ENCODE measurements at regions not wholly inside any gene's neighbourhood (a gene's known extent, or its start where the extent isn't known, plus 50 kb on each side); places are given as distances from the start of the nearest gene placed in this dataset.

DNA sequence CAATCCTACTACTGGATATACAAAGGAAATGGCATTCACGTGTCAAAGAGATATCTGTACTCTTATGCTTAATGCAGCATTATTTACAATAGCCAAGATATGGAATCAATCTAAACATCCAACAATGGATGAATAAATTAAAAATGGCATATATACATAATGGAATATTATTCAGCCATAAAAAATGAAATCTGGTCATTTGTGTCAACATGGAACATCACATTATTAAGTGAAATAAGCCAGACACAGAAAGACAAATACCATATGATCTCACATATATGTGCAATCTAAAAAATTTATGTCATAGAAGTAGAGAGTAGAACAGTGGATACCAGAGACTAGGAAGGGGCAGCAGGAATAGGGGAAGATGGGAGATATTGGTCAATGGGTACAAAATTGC is 228.8 kb upstream of the TBX3 start:
- no peak for DNase-seq
- CTCF ChIA-PET, result no interaction called here
- Mint-ChIP-seq H3K27ac (no peak overlapping the region), H3K36me3 (ENCODE audit: low read depth) (no peaks in the 10 kb centered on the region), H3K27me3 (no peaks in the 10 kb centered on the region), H3K4me1 (ENCODE audit: low read depth) (no peaks in the 10 kb centered on the region), H3K4me3 (no peak overlapping the region), H3K9me3 (peaks cover 2% of the 10 kb centered on the region)
- no peak for ATAC-seq
- TF ChIP-seq, protein P1, sequence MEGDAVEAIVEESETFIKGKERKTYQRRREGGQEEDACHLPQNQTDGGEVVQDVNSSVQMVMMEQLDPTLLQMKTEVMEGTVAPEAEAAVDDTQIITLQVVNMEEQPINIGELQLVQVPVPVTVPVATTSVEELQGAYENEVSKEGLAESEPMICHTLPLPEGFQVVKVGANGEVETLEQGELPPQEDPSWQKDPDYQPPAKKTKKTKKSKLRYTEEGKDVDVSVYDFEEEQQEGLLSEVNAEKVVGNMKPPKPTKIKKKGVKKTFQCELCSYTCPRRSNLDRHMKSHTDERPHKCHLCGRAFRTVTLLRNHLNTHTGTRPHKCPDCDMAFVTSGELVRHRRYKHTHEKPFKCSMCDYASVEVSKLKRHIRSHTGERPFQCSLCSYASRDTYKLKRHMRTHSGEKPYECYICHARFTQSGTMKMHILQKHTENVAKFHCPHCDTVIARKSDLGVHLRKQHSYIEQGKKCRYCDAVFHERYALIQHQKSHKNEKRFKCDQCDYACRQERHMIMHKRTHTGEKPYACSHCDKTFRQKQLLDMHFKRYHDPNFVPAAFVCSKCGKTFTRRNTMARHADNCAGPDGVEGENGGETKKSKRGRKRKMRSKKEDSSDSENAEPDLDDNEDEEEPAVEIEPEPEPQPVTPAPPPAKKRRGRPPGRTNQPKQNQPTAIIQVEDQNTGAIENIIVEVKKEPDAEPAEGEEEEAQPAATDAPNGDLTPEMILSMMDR (IDR thresholded peaks at IDR 0.05), result no peak
- POLR2A ChIA-PET, result no interaction called here
- intact Hi-C loops (cut with micrococcal nuclease), result no loop called here

DNA sequence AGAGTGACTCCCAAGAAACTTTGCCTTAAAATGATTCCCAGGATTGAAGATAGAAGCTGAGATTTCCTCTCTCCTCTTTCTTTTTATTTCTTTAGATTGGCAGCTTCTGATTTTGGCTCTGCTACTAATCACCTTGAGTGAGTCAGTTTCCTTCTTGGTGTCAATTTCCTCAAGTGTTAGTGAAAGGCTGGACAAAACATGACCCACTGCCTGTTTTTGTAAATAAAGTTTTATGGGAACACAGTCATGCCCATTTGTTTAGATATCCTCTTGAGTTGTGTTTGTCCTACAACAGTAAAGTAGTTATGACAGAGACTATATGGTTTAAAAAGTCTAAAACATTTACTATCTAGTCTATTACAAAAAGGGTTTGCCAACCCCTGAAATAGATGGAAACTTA is 227.2 kb upstream of the TBX3 start:
- ATAC-seq, result no peak
- POLR2A ChIA-PET, result no interaction called here
- TF ChIP-seq, protein P1 (IDR thresholded peaks at IDR 0.05), result no peak
- H3K36me3 Mint-ChIP-seq (ENCODE audit: low read depth), result no peaks in the 10 kb centered on the region
- intact Hi-C loops (cut with micrococcal nuclease), result no loop called here
- DNase-seq, result no peak
- no peak overlapping the region for H3K27ac Mint-ChIP-seq
- H3K27me3 Mint-ChIP-seq, result no peaks in the 10 kb centered on the region
- CTCF ChIA-PET, result no interaction called here
- H3K9me3 Mint-ChIP-seq, result no peaks in the 10 kb centered on the region
- H3K4me3 Mint-ChIP-seq, result no peak overlapping the region
- no peaks in the 10 kb centered on the region for H3K4me1 Mint-ChIP-seq (ENCODE audit: low read depth)

DNA sequence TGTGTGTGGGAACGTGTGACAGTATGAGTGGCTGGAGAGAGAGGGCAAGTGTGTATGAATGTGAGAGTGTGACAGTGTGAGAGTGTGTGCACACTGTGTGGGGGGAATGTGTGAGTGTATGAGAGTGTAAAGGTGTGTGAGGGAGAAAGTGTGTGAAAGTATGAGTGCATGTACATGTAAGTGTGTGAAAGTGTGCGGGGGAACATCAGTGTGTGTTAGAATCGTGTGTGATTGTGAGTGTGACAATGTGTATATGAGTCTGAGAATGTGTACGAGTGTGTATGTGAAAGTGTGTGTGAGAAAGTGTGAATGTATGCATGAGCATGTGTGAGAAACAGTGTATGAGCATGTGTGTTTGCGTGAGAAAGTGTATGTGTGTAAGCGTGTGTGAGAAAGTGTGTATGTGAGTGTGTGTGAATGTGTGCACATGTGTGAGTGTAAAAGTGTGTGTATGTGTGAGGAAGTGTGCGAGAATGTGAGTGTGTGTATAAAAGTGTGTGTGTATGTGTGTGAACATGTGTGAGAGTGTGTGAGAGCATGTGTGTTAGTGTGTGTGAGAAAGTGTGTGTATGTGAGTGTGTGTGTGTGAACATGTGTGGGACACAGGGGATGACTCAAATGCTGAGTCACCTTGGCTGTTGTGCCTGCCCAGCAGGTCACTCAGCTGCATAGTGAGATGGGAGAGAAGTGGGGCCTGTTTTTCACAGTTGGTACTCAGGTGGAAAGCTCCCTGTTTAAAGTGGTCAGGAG is 220.5 kb upstream of the TBX3 start:
- POLR2A ChIA-PET, result no interaction called here
- no peak for ATAC-seq
- CTCF ChIA-PET, result no interaction called here
- no peaks in the 10 kb centered on the region for H3K36me3 Mint-ChIP-seq (ENCODE audit: low read depth)
- H3K27me3 Mint-ChIP-seq, result no peaks in the 10 kb centered on the region
- DNase-seq, result no peak
- H3K4me3 Mint-ChIP-seq, result no peak overlapping the region
- intact Hi-C loops (cut with micrococcal nuclease), result no loop called here
- no peak overlapping the region for H3K27ac Mint-ChIP-seq
- H3K4me1 Mint-ChIP-seq (ENCODE audit: low read depth), result no peaks in the 10 kb centered on the region
- TF ChIP-seq, protein P1 (IDR thresholded peaks at IDR 0.05), result no peak
- no peaks in the 10 kb centered on the region for H3K9me3 Mint-ChIP-seq

GRCh38 chr12:114903083-114903691 is 219.2 kb upstream of the TBX3 start:
- ChIA-PET CTCF (no interaction called here), POLR2A (no interaction called here)
- Mint-ChIP-seq H3K27ac (no peak overlapping the region), H3K27me3 (no peaks in the 10 kb centered on the region), H3K4me3 (no peak overlapping the region), H3K9me3 (no peaks in the 10 kb centered on the region), H3K4me1 (ENCODE audit: low read depth) (no peaks in the 10 kb centered on the region), H3K36me3 (ENCODE audit: low read depth) (no peaks in the 10 kb centered on the region)
- ATAC-seq (no peak), DNase-seq (no peak)
- intact Hi-C loops (cut with micrococcal nuclease), result no loop called here
- TF ChIP-seq, protein P1 (IDR thresholded peaks at IDR 0.05), result no peak

DNA sequence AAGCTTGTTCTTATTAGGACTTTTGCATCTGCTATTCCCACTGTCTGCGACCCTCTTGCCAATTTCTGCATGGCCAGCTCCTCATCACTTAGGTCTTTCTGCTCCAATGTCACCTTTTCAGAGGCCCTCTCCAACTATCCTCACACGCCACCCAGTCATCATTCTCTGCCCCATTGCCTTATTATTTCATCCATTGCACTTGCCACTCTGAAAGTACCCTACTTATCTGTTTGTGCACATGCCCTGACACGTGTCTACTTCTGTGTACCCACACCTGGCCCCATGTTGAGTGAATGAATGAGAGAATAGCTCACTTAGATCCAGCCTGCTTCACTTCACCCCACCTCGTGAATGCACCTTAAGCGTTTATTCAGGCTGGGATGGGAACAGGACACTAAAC is 218.7 kb upstream of the TBX3 start:
- no peaks in the 10 kb centered on the region for H3K4me1 Mint-ChIP-seq (ENCODE audit: low read depth)
- POLR2A ChIA-PET, result no interaction called here
- no peak for ATAC-seq

More for the DNA sequence above, 218.7 kb upstream of the TBX3 start:
- Mint-ChIP-seq H3K4me3 (no peak overlapping the region), H3K27ac (no peak overlapping the region), H3K27me3 (no peaks in the 10 kb centered on the region), H3K9me3 (no peaks in the 10 kb centered on the region), H3K36me3 (ENCODE audit: low read depth) (no peaks in the 10 kb centered on the region)
- no peak for DNase-seq
- intact Hi-C loops (cut with micrococcal nuclease), result no loop called here
- TF ChIP-seq, protein P1 (IDR thresholded peaks at IDR 0.05), result no peak
- CTCF ChIA-PET, result no interaction called here

Measured in activated CD8-positive, alpha-beta T cell treated with anti-CD3 and anti-CD28 coated beads for 36 hours (primary cell).